ENCODE measurements at regions not wholly inside any gene's neighbourhood (a gene's known extent, or its start where the extent isn't known, plus 50 kb on each side); places are given as distances from the start of the nearest gene placed in this dataset.
"Not testable (repeated sequence)": the region's sequence is repeated elsewhere in the genome, so short reads cannot be mapped to it uniquely, and the experiment has no call there.

DNA sequence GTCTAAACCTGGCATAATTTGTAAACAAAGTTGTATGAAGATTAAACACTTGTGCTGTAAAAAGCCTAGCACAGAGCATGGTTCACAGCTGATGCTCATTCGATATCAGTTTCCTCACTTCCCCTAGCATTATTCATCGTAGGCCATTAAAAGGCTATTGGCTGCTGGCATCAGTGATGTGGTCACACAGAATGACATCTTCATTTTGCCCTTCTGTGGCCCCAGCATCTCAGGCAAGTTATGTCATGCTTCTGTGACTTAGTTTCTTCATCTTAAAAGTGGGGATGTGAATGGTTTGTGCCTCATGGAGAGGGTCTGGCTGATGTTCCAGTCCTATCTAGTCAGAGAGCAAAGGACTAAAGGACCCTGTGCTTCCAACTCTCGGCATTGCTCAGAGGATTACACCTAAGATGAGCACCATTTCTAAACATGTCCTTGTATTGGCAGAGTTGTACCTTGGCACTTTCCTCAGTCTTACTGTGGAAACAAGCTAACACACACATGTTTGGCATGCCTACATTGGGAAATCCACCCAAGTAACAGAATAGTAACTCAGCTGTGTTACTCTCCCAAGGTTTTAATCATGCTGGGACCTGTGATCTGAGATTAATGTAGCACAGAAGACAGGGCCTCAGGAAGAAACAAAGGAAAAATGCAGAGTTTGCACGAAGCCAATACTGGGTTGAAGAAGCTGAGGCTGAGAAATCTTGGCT, 83.5 kb upstream of the OR9Q1 start:
- no peaks in the 10 kb centered on the region for H3K9me3 Mint-ChIP-seq (ENCODE audit: low read depth)
- DNase-seq (no peak), ATAC-seq (no peak)
- H3K4me3 Mint-ChIP-seq = no peak overlapping the region
- peaks cover 3% of the 10 kb centered on the region for H3K27me3 Mint-ChIP-seq
- no peaks in the 10 kb centered on the region for H3K4me1 Mint-ChIP-seq
- no peak overlapping the region for H3K27ac Mint-ChIP-seq
- CTCF ChIA-PET = no interaction called here
- no peaks in the 10 kb centered on the region for H3K36me3 Mint-ChIP-seq

DNA sequence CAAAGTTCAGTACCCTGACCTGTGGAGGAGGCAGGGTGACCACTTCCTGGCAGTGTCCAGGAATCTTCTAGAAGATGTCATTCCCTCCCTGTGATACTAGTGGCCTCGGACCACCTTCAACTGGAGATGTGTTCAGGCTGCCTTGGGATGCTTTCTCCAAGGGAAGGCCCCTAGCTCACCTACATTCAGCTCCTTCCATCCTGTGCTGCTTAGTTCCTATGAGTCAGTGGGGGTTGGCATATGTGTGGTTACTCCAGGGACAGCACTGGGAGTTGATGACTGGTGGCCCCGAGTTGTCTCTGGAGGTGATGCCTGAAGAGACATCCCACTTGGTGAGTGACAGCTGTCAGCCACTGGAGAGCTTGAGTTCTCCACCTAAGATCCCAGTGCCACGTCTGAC, 81.8 kb upstream of the OR9Q1 start:
- DNase-seq (no peak), ATAC-seq (no peak)
- H3K36me3 Mint-ChIP-seq = no peaks in the 10 kb centered on the region
- peaks cover 3% of the 10 kb centered on the region for H3K27me3 Mint-ChIP-seq
- no peak overlapping the region for H3K4me3 Mint-ChIP-seq
- CTCF ChIA-PET = no interaction called here
- no peaks in the 10 kb centered on the region for H3K9me3 Mint-ChIP-seq (ENCODE audit: low read depth)
- no peak overlapping the region for H3K27ac Mint-ChIP-seq
- H3K4me1 Mint-ChIP-seq = no peaks in the 10 kb centered on the region

DNA sequence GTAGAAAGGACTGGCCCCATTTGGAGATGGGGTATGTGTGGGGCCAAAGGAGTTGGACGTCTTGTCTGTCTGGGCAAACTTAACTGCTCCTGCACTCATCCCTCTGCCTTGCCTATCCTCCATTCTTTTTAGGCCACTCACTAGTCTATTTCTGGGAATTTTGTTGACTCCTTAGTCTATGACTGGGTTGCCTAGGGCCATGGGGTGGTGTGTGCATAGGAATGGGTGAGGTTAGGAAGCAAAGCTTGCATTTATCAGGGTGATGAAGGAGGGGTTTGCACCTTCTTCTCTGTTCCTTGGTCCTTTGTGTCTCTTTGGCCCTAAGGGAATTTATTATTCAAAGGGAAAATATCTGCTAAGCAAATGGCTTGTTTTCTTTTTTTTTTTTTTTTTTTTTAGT, 80.9 kb upstream of the OR9Q1 start:
- H3K27me3 Mint-ChIP-seq = peaks cover 3% of the 10 kb centered on the region

DNA sequence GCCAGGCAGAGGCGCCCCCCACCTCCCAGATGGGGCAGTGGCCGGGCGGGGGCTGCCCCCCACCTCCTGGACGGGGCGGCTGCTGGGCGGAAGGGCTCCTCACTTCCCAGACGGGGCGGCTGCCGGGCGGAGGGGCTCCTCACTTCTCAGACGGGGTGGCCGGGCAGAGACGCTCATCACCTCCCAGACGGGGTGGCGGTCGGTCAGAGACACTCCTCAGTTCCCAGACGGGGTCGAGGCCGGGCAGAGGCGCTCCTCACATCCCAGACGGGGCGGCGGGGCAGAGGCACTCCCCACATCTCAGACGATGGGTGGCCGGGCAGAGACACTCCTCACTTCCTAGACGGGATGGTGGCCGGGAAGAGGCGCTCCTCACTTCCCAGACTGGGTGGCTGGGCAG, 79.9 kb upstream of the OR9Q1 start:
- H3K27ac Mint-ChIP-seq; H3K36me3 Mint-ChIP-seq; ATAC-seq; H3K9me3 Mint-ChIP-seq (ENCODE audit: low read depth); H3K27me3 Mint-ChIP-seq; CTCF ChIA-PET; H3K4me3 Mint-ChIP-seq; H3K4me1 Mint-ChIP-seq; DNase-seq: not testable (repeated sequence)

More for the DNA sequence above, 80.9 kb upstream of the OR9Q1 start:
- DNase-seq = no peak
- Mint-ChIP-seq H3K27ac (no peak overlapping the region), H3K36me3 (no peaks in the 10 kb centered on the region), H3K4me3 (no peak overlapping the region), H3K9me3 (ENCODE audit: low read depth) (no peaks in the 10 kb centered on the region), H3K4me1 (no peaks in the 10 kb centered on the region)
- no peak for ATAC-seq
- CTCF ChIA-PET = no interaction called here

DNA sequence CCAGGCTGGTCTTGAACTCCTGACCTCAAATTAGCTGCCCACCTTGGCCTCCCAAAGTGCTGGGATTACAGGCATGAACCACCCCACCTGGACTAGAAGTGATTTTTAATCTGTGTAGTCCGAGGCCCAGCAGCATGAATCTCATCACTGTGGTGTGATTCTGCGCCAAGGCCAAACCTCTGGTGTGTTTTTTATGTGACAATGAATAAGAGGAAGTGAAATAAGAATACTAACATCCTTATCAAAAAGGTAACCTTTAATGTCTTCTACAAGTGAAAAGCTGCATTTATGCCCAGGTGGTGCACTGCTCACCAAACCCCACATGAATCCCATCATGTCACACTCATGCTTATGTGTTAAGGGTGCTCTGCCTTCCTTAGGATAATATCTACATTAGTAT, 77.1 kb upstream of the OR9Q1 start:
- no peak overlapping the region for H3K4me3 Mint-ChIP-seq
- H3K27ac Mint-ChIP-seq = no peak overlapping the region
- H3K4me1 Mint-ChIP-seq = no peaks in the 10 kb centered on the region
- DNase-seq (no peak), ATAC-seq (no peak)
- CTCF ChIA-PET = no interaction called here
- no peaks in the 10 kb centered on the region for H3K36me3 Mint-ChIP-seq
- no peaks in the 10 kb centered on the region for H3K27me3 Mint-ChIP-seq
- no peaks in the 10 kb centered on the region for H3K9me3 Mint-ChIP-seq (ENCODE audit: low read depth)

DNA sequence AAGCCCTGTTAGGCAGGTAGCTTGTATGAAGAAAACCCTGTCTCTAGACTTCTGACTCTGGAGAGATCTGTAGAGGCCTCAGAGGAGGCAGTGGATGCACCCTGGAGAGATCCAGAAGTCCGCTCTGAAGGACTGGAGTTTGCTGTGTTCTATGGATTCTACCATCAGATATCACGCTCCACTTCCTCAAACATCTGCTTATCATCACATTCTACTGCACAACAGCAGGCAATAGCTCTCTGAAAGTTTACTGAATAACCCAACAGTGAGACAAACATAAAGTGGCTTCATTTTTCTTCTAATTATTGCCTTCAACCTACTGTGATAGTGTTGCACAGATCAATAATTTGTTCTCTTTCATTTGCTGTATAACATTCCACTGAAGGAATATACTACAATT, 59.0 kb upstream of the OR9Q1 start:
- no peaks in the 10 kb centered on the region for H3K4me1 Mint-ChIP-seq
- H3K9me3 Mint-ChIP-seq (ENCODE audit: low read depth) = no peaks in the 10 kb centered on the region
- H3K4me3 Mint-ChIP-seq = no peak overlapping the region
- no peak for ATAC-seq
- CTCF ChIA-PET = no interaction called here
- no peak for DNase-seq
- no peaks in the 10 kb centered on the region for H3K36me3 Mint-ChIP-seq
- H3K27ac Mint-ChIP-seq = no peak overlapping the region
- no peaks in the 10 kb centered on the region for H3K27me3 Mint-ChIP-seq

DNA sequence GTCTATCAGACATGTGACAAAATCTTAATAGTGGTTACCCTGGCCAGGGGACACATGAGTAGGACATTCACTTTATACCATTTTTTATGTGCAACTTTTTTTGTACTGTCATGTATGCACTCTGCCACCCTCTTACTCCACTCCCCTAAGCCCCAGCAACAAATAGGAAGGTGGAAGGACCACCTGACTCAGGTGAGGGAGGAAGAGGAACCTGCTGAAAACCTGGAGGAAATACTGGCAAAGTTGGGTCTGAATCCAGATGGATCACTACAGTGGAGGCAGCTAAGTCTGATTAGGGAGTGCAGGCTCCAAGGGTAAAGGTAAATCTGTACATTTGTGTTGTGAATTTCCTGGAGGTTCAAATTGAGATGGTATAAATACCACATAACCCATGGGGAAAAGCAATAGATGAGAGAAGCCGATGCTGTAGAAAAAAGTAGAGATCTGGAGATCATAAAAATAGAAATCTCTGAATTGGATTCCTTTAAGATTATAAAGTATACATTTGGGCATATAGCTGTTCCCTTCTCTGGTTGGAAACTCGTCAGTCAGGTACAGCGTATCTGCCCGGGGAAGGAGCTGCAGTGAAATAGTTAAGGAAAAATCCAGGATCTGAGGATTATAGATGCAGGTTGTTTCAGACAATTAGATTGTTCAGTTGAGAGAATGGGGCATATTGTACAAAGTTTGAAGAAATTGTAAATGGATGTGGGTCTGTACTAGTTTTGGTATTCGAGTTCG, 52.2 kb upstream of the OR9Q1 start:
- Mint-ChIP-seq H3K4me1 (no peaks in the 10 kb centered on the region), H3K9me3 (ENCODE audit: low read depth) (no peaks in the 10 kb centered on the region), H3K36me3 (no peaks in the 10 kb centered on the region), H3K4me3 (no peak overlapping the region), H3K27ac (no peak overlapping the region), H3K27me3 (peaks cover 6% of the 10 kb centered on the region)
- ATAC-seq (no peak), DNase-seq (no peak)
- CTCF ChIA-PET = no interaction called here

DNA sequence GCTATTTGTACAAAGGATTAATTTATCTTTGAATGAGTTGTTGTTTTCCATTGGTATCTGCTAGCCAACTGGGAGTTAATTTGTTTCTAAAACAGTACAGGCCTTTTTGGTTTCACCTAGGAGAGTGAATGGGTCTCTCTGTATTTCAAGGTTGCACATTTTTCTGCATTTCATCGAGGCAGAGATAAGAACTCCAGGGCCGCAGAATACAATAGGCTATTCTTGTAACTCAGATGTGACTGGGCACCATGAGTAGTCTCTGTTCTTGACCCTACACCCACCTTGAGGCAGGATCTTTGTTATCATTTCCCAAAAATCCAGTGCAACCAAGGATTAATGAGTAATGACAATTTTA, 51.7 kb upstream of the OR9Q1 start:
- H3K36me3 Mint-ChIP-seq = no peaks in the 10 kb centered on the region
- no peaks in the 10 kb centered on the region for H3K9me3 Mint-ChIP-seq (ENCODE audit: low read depth)
- no peak overlapping the region for H3K27ac Mint-ChIP-seq
- H3K27me3 Mint-ChIP-seq = peaks cover 6% of the 10 kb centered on the region
- CTCF ChIA-PET = no interaction called here
- ATAC-seq (no peak), DNase-seq (no peak)
- no peak overlapping the region for H3K4me3 Mint-ChIP-seq
- no peaks in the 10 kb centered on the region for H3K4me1 Mint-ChIP-seq
